ENCODE measurements at regions not wholly inside any gene's neighbourhood (a gene's known extent, or its start where the extent isn't known, plus 50 kb on each side); places are given as distances from the start of the nearest gene placed in this dataset.
A peak's percentile ranks its signal among the peaks of the same experiment; 100 is the strongest.
"Not testable (repeated sequence)": the region's sequence is repeated elsewhere in the genome, so short reads cannot be mapped to it uniquely, and the experiment has no call there.

- no peak for DNase-seq
Observed at GRCh38 chr6:163893609-163894189, 479.2 kb downstream of the QKI start.

GRCh38 chr6:163892824-163893561, 478.5 kb downstream of the QKI start:
- DNase-seq: no peak

- no peak for DNase-seq
Observed at GRCh38 chr6:163889904-163890514, 475.5 kb downstream of the QKI start.

- no peak for DNase-seq
Observed at GRCh38 chr6:163888030-163888819, 473.7 kb downstream of the QKI start.

DNA sequence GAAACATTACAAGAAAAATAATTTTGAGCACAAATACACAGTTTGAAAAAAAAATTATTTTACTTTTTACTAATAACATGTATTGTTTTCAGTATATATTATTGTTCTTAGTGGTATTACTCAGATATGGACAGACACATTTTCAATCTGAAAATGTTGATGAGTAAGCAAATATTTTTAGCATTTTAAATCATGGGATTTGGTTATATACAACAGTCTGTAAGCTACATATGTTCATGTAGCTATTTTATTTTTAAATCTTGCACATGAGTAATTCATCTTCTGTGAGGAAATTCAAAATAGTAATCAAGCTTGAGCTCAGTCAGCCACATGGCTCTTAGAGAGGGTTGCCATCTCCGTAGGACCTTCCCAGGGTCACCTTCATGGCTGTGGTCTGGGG, 471.9 kb downstream of the QKI start:
- DNase-seq: no peak

- DNase-seq: no peak
Observed at GRCh38 chr6:163883984-163884383, 469.5 kb downstream of the QKI start.

DNA sequence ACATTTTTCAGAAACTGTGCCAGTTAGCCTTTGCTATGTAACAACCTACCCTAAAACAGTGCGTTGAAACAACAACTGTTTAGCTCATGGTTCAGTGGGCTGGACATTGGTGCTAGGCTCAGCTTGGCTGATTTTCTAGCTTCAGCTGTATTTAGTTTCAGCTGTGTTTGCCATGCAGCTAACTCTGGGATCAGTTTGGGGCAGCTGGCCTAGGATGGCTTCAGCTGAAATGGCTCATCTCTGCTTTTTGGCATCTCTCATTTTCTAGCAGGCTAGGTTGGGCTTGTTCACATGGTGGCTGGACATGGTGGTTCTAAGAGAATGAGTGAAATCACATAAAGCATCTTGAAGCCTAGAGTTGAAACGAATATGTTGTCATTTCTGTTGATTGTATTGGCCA, 464.2 kb downstream of the QKI start:
- no peak for DNase-seq

- no peak for DNase-seq
Observed at GRCh38 chr6:163877877-163878639, 463.5 kb downstream of the QKI start.

- peak; percentile 52 for DNase-seq
Observed at GRCh38 chr6:163876391-163876790, 461.9 kb downstream of the QKI start.

DNA sequence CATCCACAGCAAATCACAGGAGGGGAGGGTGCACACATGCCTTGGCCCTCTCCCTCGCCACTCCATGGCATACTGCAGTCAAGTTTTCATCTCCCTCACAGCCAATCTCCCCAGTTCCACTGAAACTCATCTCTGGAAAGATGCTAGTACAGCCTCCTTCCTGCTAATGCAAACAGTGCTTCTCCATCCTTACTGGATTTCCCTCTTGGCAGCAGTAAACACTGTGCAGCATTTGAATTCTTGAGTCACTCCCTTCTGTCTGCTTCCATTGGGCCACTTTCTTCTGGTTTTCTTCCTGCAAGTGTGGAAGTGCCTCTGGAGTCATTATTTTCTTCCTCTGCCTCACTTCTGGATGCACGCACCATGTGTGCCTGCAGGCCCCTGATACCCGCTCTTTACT, 460.3 kb downstream of the QKI start:
- DNase-seq: no peak

DNA sequence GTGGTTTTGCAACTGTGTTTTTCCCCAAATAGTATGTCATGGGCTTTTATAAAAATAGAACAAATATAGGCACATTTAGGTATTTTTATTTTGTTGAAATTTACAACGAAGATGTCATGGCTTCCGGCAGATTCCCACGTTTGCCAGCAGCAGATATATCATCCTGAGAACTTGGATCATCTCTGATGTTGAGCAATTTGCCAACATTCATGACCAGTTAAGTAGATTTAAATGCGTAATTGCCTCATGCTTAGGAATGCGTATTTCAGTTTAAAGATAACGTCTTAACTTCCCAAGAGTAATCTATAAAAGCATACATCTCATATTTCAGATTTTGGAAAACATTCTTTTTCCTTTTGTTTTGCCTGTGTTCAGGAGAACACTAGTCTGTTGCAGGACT, 457.8 kb downstream of the QKI start:
- DNase-seq: peak; percentile 93

DNA sequence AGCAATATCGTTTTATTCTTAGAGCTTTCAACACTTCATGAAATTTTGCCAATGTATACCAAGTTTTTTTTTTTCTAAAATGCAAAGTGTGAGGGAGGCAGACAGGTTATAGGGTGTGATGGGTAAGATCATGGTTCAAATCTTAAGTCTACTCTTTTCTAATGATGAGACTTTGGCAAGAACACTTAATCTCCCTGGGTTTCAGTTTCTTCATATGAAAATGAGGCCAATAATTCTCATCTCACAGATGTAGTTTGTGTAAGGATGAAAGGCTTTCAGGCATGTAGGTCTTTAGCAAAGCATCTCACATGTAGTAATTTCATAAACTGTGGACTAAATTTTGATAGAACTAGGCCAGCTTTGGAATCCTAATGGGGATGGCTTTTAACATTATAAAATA, 457.1 kb downstream of the QKI start:
- DNase-seq: no peak

DNA sequence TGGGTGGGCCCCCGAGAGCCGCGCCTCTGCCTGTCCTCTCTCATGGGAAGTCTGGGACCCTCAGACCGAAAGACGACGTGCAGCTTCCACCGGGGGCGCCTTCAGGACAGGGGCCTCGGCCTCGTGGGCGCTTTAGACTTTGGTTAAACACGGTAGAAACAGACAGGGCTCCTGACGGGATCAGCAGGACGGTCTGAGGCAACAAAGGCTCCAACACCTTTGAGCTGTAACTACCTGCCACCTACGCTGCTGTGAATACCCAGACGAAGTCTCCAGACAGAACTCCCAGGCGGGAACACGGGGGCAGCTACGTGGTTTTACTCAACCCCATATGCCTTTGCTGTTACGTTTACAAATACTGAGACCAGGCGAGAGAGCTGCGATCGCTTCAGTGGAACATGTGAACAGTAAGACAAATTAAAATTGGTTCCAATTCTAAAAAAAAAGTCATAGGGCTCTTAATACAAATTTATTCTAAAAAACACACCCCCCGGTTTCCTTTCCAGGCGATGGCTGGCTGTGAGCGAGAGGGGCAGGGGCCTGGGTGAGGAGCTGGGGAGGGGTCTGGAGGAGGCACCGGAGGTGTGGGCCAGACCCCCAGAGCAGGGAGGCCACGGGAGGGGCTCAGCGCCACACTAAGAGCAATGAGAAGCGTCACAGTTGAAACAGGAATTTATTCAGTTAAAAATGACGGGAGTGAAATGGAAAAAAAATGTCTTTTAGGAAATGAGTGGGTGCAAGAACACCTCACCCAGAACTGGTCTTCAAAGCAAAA, 453.2 kb downstream of the QKI start:
- DNase-seq: no peak

- DNase-seq: no peak
Observed at GRCh38 chr6:163866192-163866591, 451.7 kb downstream of the QKI start.

DNA sequence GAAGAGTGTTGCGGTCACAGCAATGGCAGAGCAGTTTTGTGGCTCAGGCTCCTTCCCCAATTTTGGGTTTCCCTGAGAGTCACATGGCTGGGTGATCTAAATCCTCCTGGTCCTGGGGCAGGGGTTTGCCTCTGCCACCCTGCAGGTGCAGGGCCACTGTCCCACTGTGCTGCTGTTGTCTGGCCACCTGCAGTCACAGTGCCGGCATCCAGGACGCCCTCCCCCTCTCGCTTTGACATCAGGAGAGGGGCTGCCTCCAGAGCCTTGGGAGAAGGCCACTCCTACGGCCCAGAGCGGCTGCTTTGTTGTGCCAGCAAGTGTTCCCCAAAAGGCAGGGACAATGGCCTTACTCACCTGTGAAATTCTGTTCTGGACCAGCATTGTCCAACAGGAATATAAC, 449.0 kb downstream of the QKI start:
- no peak for DNase-seq

GRCh38 chr6:163862701-163863100, 448.2 kb downstream of the QKI start:
- peak; percentile 53 for DNase-seq

GRCh38 chr6:163861627-163862026, 447.1 kb downstream of the QKI start:
- no peak for DNase-seq

- peak; percentile 85 for DNase-seq
Observed at GRCh38 chr6:163860287-163861081, 446.0 kb downstream of the QKI start.

DNA sequence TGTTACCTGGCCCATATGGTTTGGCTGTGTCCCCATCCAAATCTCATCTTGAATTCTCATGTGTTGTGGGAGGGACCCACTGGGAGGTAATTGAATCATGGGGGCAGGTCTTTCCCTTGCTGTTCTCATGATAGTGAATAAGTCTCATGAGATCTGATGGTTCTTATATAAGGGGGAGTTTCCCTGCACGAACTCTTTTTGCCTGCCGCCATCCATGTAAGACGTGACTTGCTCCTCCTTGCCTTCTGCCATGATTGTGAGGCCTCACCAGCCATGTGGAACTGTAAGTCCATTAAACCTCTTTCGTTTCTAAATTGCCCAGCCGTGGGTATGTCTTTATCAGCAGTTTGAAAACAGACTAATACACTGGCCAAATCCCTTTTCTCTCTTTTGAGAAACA, 444.4 kb downstream of the QKI start:
- DNase-seq: not testable (repeated sequence)

DNA sequence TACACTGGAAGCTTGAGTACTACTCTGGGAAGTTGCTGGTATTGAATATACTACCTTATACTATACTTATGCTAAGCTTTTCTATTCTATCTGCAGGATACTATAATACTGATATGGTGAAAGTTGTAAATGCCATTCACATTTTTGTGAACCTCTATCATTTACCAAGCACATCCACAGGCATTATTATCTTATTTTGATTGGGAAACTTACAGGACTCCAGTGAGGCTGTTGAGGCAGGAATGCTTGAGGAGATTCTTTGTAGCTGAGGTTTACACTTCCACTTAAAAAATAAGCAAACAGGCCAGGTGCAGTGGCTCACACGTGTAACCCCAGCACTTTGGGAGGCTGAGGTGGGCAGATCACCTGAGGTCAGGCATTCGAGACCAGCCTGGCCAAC, 442.9 kb downstream of the QKI start:
- peak; percentile 33 for DNase-seq

GRCh38 chr6:163850874-163851273, 436.4 kb downstream of the QKI start:
- DNase-seq: no peak

Data from fibroblast of skin of right biceps (primary cell).